ENCODE measurements at regions not wholly inside any gene's neighbourhood (a gene's known extent, or its start where the extent isn't known, plus 50 kb on each side); places are given as distances from the start of the nearest gene placed in this dataset.

GRCh38 chr5:153086486-153086885 lies 404.0 kb upstream of the GRIA1 start:
- ChIA-PET POLR2A (no interaction called here), CTCF (interaction anchor here (0.7 kb wide), 1 partner anchor 415 kb away, joined by 3 read pairs; no protein-coding TSS in a partner anchor)

GRCh38 chr5:153088538-153088937 lies 401.9 kb upstream of the GRIA1 start:
- CTCF ChIA-PET, result no interaction called here
- POLR2A ChIA-PET, result no interaction called here

GRCh38 chr5:153094333-153094732 lies 396.1 kb upstream of the GRIA1 start:
- POLR2A ChIA-PET, result no interaction called here
- CTCF ChIA-PET, result no interaction called here

GRCh38 chr5:153096381-153096780 lies 394.1 kb upstream of the GRIA1 start:
- POLR2A ChIA-PET, result no interaction called here
- CTCF ChIA-PET, result no interaction called here

- POLR2A ChIA-PET, result no interaction called here
- CTCF ChIA-PET, result no interaction called here
Measured at GRCh38 chr5:153099328-153099727, 391.1 kb upstream of the GRIA1 start.

- CTCF ChIA-PET, result no interaction called here
- POLR2A ChIA-PET, result no interaction called here
Measured at GRCh38 chr5:153101235-153102180, 389.0 kb upstream of the GRIA1 start.

- CTCF ChIA-PET, result no interaction called here
Measured at GRCh38 chr5:153116916-153117315, 373.6 kb upstream of the GRIA1 start.

GRCh38 chr5:153118018-153118417 lies 372.5 kb upstream of the GRIA1 start:
- ChIA-PET CTCF (no interaction called here), POLR2A (no interaction called here)

More at GRCh38 chr5:153116916-153117315, 373.6 kb upstream of the GRIA1 start:
- POLR2A ChIA-PET, result no interaction called here

GRCh38 chr5:153122403-153122802 lies 368.1 kb upstream of the GRIA1 start:
- CTCF ChIA-PET, result no interaction called here
- POLR2A ChIA-PET, result no interaction called here

- ChIA-PET POLR2A (no interaction called here), CTCF (no interaction called here)
Measured at GRCh38 chr5:153130296-153130695, 360.2 kb upstream of the GRIA1 start.

- CTCF ChIA-PET, result no interaction called here
Measured at GRCh38 chr5:153135411-153135810, 355.1 kb upstream of the GRIA1 start.

GRCh38 chr5:153136910-153137614 lies 353.4 kb upstream of the GRIA1 start:
- CTCF ChIA-PET, result no interaction called here
- POLR2A ChIA-PET, result no interaction called here

More at GRCh38 chr5:153135411-153135810, 355.1 kb upstream of the GRIA1 start:
- POLR2A ChIA-PET, result no interaction called here

- CTCF ChIA-PET, result interaction anchor here (0.7 kb wide), 1 partner anchor 42 kb away, joined by 3 read pairs; no protein-coding TSS in a partner anchor
- POLR2A ChIA-PET, result no interaction called here
Measured at GRCh38 chr5:153147891-153148623, 342.4 kb upstream of the GRIA1 start.

- ChIA-PET CTCF (interaction anchor here (0.7 kb wide), 1 partner anchor 42 kb away, joined by 3 read pairs; no protein-coding TSS in a partner anchor), POLR2A (no interaction called here)
Measured at GRCh38 chr5:153148624-153148976, 341.9 kb upstream of the GRIA1 start.

- POLR2A ChIA-PET, result no interaction called here
- CTCF ChIA-PET, result interaction anchor here (0.6 kb wide), 1 partner anchor 92 kb away, joined by 3 read pairs; no protein-coding TSS in a partner anchor
Measured at GRCh38 chr5:153151558-153151957, 338.9 kb upstream of the GRIA1 start.

GRCh38 chr5:153153086-153153485 lies 337.4 kb upstream of the GRIA1 start:
- ChIA-PET POLR2A (no interaction called here), CTCF (no interaction called here)

- CTCF ChIA-PET, result no interaction called here
- POLR2A ChIA-PET, result no interaction called here
Measured at GRCh38 chr5:153157156-153157555, 333.3 kb upstream of the GRIA1 start.

- POLR2A ChIA-PET, result no interaction called here
- CTCF ChIA-PET, result no interaction called here
Measured at GRCh38 chr5:153158608-153159007, 331.9 kb upstream of the GRIA1 start.

GRCh38 chr5:153159616-153160015 lies 330.9 kb upstream of the GRIA1 start:
- CTCF ChIA-PET, result no interaction called here
- POLR2A ChIA-PET, result no interaction called here

- ChIA-PET CTCF (no interaction called here), POLR2A (no interaction called here)
Measured at GRCh38 chr5:153168241-153168640, 322.2 kb upstream of the GRIA1 start.

- CTCF ChIA-PET, result no interaction called here
- POLR2A ChIA-PET, result no interaction called here
Measured at GRCh38 chr5:153187503-153187902, 303.0 kb upstream of the GRIA1 start.

Measured in activated CD8-positive, alpha-beta memory T cell treated with anti-CD3 and anti-CD28 coated beads for 36 hours (primary cell).